ENCODE measurements at regions not wholly inside any gene's neighbourhood (a gene's known extent, or its start where the extent isn't known, plus 50 kb on each side); places are given as distances from the start of the nearest gene placed in this dataset.
"Not testable (repeated sequence)": the region's sequence is repeated elsewhere in the genome, so short reads cannot be mapped to it uniquely, and the experiment has no call there.

DNA sequence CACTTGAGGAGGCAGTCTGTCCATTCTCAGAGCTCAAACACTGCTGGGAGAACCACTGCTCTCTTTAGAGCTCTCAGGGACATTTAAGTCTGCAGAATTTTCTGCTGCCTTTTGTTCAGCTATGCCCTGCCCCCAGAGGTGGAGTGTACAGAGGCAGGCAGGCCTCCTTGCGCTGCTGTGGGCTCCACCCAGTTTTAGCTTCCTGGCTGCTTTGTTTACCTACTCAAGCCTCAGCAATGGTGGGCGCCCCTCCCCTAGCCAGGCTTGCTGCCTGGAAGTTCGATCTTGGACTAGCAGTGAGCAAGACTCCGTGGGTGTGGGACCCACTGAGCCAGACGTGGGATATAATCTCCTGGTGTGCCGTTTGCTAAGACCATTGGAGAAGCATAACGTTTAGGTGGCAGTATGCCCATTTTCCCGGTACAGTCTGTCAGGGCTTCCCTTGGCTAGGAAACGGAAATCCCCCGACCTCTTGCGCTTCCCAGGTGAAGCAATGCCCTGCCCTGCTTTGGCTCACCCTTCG is 271.6 kb upstream of the ZNF32 start:
- TF ChIP-seq, protein P1, sequence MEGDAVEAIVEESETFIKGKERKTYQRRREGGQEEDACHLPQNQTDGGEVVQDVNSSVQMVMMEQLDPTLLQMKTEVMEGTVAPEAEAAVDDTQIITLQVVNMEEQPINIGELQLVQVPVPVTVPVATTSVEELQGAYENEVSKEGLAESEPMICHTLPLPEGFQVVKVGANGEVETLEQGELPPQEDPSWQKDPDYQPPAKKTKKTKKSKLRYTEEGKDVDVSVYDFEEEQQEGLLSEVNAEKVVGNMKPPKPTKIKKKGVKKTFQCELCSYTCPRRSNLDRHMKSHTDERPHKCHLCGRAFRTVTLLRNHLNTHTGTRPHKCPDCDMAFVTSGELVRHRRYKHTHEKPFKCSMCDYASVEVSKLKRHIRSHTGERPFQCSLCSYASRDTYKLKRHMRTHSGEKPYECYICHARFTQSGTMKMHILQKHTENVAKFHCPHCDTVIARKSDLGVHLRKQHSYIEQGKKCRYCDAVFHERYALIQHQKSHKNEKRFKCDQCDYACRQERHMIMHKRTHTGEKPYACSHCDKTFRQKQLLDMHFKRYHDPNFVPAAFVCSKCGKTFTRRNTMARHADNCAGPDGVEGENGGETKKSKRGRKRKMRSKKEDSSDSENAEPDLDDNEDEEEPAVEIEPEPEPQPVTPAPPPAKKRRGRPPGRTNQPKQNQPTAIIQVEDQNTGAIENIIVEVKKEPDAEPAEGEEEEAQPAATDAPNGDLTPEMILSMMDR (IDR thresholded peaks at IDR 0.05; ENCODE audit: low read depth, low read length), result not testable (repeated sequence)
- TF ChIP-seq EZH2phosphoT487 (IDR thresholded peaks at IDR 0.05; ENCODE audit: low read depth), result not testable (repeated sequence)
